ENCODE measurements at regions not wholly inside any gene's neighbourhood (a gene's known extent, or its start where the extent isn't known, plus 50 kb on each side); places are given as distances from the start of the nearest gene placed in this dataset.
A peak's percentile ranks its signal among the peaks of the same experiment; 100 is the strongest.

DNA sequence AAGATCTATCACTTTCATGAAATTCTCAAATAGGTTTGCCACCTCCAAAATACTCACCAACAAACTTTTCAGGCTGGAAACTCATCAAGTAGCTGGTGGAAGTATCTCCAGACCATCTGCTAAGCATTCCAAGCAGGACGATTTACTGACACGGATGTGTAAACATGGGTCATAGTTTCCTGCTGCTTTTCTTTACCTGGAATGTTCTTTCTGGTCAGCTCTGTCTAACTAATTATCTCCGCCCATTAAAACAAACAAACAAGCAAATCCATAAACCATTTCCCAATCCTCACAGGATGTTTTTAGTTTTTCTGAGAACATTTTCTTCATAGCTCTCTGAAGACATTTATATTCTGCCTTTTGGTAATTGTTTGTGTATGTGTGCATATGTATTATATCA lies 397.0 kb downstream of the METTL15 start:
- peak; percentile 6 for DNase-seq (ENCODE audit: unreplicated experiment)
- CTCF ChIA-PET = no interaction called here
- no peak overlapping the region for H3K4me3 Mint-ChIP-seq (ENCODE audit: unreplicated experiment)
- TF ChIP-seq, protein P1, sequence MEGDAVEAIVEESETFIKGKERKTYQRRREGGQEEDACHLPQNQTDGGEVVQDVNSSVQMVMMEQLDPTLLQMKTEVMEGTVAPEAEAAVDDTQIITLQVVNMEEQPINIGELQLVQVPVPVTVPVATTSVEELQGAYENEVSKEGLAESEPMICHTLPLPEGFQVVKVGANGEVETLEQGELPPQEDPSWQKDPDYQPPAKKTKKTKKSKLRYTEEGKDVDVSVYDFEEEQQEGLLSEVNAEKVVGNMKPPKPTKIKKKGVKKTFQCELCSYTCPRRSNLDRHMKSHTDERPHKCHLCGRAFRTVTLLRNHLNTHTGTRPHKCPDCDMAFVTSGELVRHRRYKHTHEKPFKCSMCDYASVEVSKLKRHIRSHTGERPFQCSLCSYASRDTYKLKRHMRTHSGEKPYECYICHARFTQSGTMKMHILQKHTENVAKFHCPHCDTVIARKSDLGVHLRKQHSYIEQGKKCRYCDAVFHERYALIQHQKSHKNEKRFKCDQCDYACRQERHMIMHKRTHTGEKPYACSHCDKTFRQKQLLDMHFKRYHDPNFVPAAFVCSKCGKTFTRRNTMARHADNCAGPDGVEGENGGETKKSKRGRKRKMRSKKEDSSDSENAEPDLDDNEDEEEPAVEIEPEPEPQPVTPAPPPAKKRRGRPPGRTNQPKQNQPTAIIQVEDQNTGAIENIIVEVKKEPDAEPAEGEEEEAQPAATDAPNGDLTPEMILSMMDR (IDR thresholded peaks at IDR 0.05; ENCODE audit: unreplicated experiment) = no peak
- H3K27ac Mint-ChIP-seq (ENCODE audit: low read depth, unreplicated experiment) = no peak overlapping the region
- BruUV-seq (replicated peaks) = no TSS peak
- POLR2A ChIA-PET = interaction anchor here (0.9 kb wide), 1 partner anchor 17 kb away, joined by 3 read pairs; no protein-coding TSS in a partner anchor
- H3K4me1 Mint-ChIP-seq (ENCODE audit: insufficient read depth, unreplicated experiment) = no peaks in the 10 kb centered on the region
- no peaks in the 10 kb centered on the region for H3K36me3 Mint-ChIP-seq (ENCODE audit: insufficient read depth, unreplicated experiment)
- no peaks in the 10 kb centered on the region for H3K27me3 Mint-ChIP-seq (ENCODE audit: insufficient read depth, unreplicated experiment)
- H3K9me3 Mint-ChIP-seq (ENCODE audit: unreplicated experiment) = no peaks in the 10 kb centered on the region
- intact Hi-C loops (cut with micrococcal nuclease) = no loop called here

DNA sequence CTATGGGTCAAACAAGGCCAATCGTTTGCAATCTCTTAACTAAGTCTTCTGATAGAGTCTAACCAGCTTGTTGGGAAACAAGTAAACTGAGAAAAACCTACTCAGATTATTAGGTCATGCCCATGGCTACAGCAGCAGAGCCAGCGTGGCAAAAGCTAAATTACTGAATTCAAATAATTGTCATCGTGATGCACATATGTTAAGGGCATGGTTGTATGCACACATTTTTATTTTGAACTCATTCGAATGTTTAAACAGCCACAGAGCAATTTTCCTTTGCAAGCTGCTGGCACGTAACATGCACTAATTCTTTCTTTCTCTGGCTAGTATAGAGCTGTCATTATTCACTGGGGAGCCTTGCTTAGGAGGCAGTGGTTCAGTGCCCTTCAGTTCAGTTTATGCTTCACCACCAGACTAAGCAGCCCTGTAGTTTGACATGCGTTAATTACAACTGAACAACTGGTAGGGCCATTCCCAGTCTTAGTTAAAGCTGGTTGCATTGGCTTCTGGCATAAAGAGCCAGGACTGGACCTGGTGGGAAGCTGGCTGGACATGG lies 396.4 kb downstream of the METTL15 start:
- Mint-ChIP-seq H3K27ac (ENCODE audit: low read depth, unreplicated experiment) (no peak overlapping the region), H3K36me3 (ENCODE audit: insufficient read depth, unreplicated experiment) (no peaks in the 10 kb centered on the region), H3K27me3 (ENCODE audit: insufficient read depth, unreplicated experiment) (no peaks in the 10 kb centered on the region), H3K4me3 (ENCODE audit: unreplicated experiment) (no peak overlapping the region), H3K9me3 (ENCODE audit: unreplicated experiment) (no peaks in the 10 kb centered on the region), H3K4me1 (ENCODE audit: insufficient read depth, unreplicated experiment) (no peaks in the 10 kb centered on the region)
- POLR2A ChIA-PET = interaction anchor here (0.9 to 1.3 kb wide), 2 partner anchors 9 to 16 kb away, joined by 3 read pairs; no protein-coding TSS in a partner anchor
- CTCF ChIA-PET = interaction anchor here (1.2 kb wide), 1 partner anchor 17 kb away, joined by 4 read pairs; no protein-coding TSS in a partner anchor
- no TSS peak for BruUV-seq (replicated peaks)
- TF ChIP-seq, protein P1 (IDR thresholded peaks at IDR 0.05; ENCODE audit: unreplicated experiment) = no peak
- DNase-seq (ENCODE audit: unreplicated experiment) = no peak
- intact Hi-C loops (cut with micrococcal nuclease) = no loop called here

DNA sequence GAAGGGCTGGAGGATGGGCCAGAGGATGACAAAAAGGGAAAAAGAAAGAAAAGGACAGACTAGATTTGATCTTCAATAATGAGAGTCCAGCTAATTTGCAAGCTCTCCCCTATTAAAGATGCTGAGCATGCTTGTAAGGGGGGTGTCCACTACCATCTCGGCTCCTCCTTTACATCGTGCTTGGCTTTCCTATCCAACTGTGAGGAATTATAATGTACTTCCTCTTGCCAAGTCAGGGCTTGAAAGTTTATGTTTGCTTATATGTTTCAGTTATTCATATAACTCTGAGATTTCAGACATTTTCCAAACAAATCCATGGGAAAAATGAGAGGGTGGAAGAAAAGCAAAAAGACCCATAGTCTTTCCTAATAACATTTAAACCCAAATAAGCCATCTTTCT lies 387.1 kb downstream of the METTL15 start:
- no peak for DNase-seq (ENCODE audit: unreplicated experiment)
- TF ChIP-seq, protein P1 (IDR thresholded peaks at IDR 0.05; ENCODE audit: unreplicated experiment) = no peak
- ChIA-PET CTCF (interaction anchor here (0.6 kb wide), 1 partner anchor 887 kb away, joined by 3 read pairs; no protein-coding TSS in a partner anchor), POLR2A (interaction anchor here (0.7 to 1.0 kb wide), 2 partner anchors 9 to 411 kb away, joined by 3 read pairs; no protein-coding TSS in a partner anchor)
- Mint-ChIP-seq H3K4me1 (ENCODE audit: insufficient read depth, unreplicated experiment) (peaks cover 8% of the 10 kb centered on the region), H3K9me3 (ENCODE audit: unreplicated experiment) (peaks cover 6% of the 10 kb centered on the region), H3K4me3 (ENCODE audit: unreplicated experiment) (no peak overlapping the region), H3K27ac (ENCODE audit: low read depth, unreplicated experiment) (no peak overlapping the region), H3K36me3 (ENCODE audit: insufficient read depth, unreplicated experiment) (no peaks in the 10 kb centered on the region), H3K27me3 (ENCODE audit: insufficient read depth, unreplicated experiment) (no peaks in the 10 kb centered on the region)
- intact Hi-C loops (cut with micrococcal nuclease) = no loop called here
- no TSS peak for BruUV-seq (replicated peaks)

DNA sequence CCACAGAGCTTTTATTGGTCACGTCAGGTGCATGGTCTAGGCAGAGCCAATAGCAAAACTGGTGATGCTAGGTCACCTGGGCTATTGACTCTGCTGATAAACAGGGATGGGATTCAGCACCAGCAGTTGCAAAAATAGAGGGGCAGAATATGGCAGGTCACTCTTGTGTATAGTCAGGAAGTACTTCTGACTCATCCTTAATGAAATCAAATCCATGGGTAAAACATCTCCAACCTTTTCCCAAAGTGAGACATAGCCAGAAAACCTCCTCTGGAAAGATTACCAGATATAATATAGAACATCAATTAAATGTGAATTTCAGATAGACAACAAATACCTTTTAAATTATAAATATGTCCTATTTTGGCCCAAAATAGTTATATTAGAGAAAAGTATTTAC lies 383.2 kb downstream of the METTL15 start:
- Mint-ChIP-seq H3K4me3 (ENCODE audit: unreplicated experiment) (no peak overlapping the region), H3K4me1 (ENCODE audit: insufficient read depth, unreplicated experiment) (peaks cover 8% of the 10 kb centered on the region), H3K27ac (ENCODE audit: low read depth, unreplicated experiment) (no peak overlapping the region), H3K27me3 (ENCODE audit: insufficient read depth, unreplicated experiment) (no peaks in the 10 kb centered on the region), H3K36me3 (ENCODE audit: insufficient read depth, unreplicated experiment) (no peaks in the 10 kb centered on the region), H3K9me3 (ENCODE audit: unreplicated experiment) (peaks cover 6% of the 10 kb centered on the region)
- BruUV-seq (replicated peaks) = no TSS peak
- CTCF ChIA-PET = interaction anchor here (0.6 to 1.2 kb wide), 3 partner anchors 38 to 792 kb away, joined by 3 to 6 read pairs (median 4); no protein-coding TSS in a partner anchor
- TF ChIP-seq, protein P1 (IDR thresholded peaks at IDR 0.05; ENCODE audit: unreplicated experiment) = no peak
- POLR2A ChIA-PET = no interaction called here
- DNase-seq (ENCODE audit: unreplicated experiment) = peak; percentile 48
- intact Hi-C loops (cut with micrococcal nuclease) = no loop called here
